Adipocyte (in vitro differentiated cells): ENCODE measurements at regions not wholly inside any gene's neighbourhood (a gene's known extent, or its start where the extent isn't known, plus 50 kb on each side); places are given as distances from the start of the nearest gene placed in this dataset.

Experiments
- DNase-seq: peaks from one replicate; pipeline ENCODE4 v3.0.0-alpha.2; 2015; ENCODE audit warnings: low read depth
- H3K27me3 ChIP-seq: replicated peaks from 2 replicates; pipeline ENCODE4 v1.7.0; 2013; ENCODE audit warnings: mild to moderate bottlenecking, low read length, moderate library complexity; ENCODE audit not compliant: control insufficient read depth, insufficient read depth
- H3K36me3 ChIP-seq: 2 replicates; pipeline ENCODE4 v1.7.0; 2013; ENCODE audit warnings: low read length, mild to moderate bottlenecking, moderate library complexity; ENCODE audit not compliant: control insufficient read depth, insufficient read depth, severe bottlenecking
- H3K4me1 ChIP-seq: 2 replicates; pipeline ENCODE4 v1.7.0; 2013; ENCODE audit warnings: mild to moderate bottlenecking, low read length, moderate library complexity; ENCODE audit not compliant: control insufficient read depth, insufficient read depth
- H3K4me3 ChIP-seq: 2 replicates; pipeline ENCODE4 v1.7.0; 2013; ENCODE audit warnings: mild to moderate bottlenecking, low read length, moderate library complexity
- H3K9ac ChIP-seq: 2 replicates; pipeline ENCODE4 v1.7.0; 2013; ENCODE audit warnings: mild to moderate bottlenecking, low read length, moderate library complexity
- H3K9me3 ChIP-seq: 2 replicates; pipeline ENCODE4 v1.7.0; 2013; ENCODE audit warnings: mild to moderate bottlenecking, low read length, moderate library complexity; ENCODE audit not compliant: control insufficient read depth

- Histone ChIP-seq H3K9me3 (no peaks in the 10 kb centered on the region), H3K27me3 (no peaks in the 10 kb centered on the region), H3K4me1 (peaks cover 37% of the 10 kb centered on the region), H3K36me3 (no peaks in the 10 kb centered on the region), H3K9ac (no peak overlapping the region), H3K4me3 (no peak overlapping the region)
- no peak for DNase-seq
Observed at GRCh38 chr11:110894224-110894623, 182.0 kb upstream of the ARHGAP20 start.

GRCh38 chr11:110892741-110893285, 180.6 kb upstream of the ARHGAP20 start:
- no peak for DNase-seq
- Histone ChIP-seq H3K9me3 (no peaks in the 10 kb centered on the region), H3K27me3 (no peaks in the 10 kb centered on the region), H3K9ac (no peak overlapping the region), H3K36me3 (no peaks in the 10 kb centered on the region), H3K4me1 (peaks cover 37% of the 10 kb centered on the region), H3K4me3 (no peak overlapping the region)

GRCh38 chr11:110891411-110891810, 179.2 kb upstream of the ARHGAP20 start:
- Histone ChIP-seq H3K9me3 (no peaks in the 10 kb centered on the region), H3K4me1 (peaks cover 30% of the 10 kb centered on the region), H3K36me3 (no peaks in the 10 kb centered on the region), H3K4me3 (no peak overlapping the region), H3K9ac (no peak overlapping the region), H3K27me3 (no peaks in the 10 kb centered on the region)
- DNase-seq, result peak; percentile 83

GRCh38 chr11:110890995-110891394, 178.8 kb upstream of the ARHGAP20 start:
- DNase-seq, result no peak
- no peak overlapping the region for H3K9ac ChIP-seq
- H3K36me3 ChIP-seq, result no peaks in the 10 kb centered on the region
- no peaks in the 10 kb centered on the region for H3K9me3 ChIP-seq
- H3K27me3 ChIP-seq, result no peaks in the 10 kb centered on the region
- no peak overlapping the region for H3K4me3 ChIP-seq
- H3K4me1 ChIP-seq, result peaks cover 30% of the 10 kb centered on the region

- no peak for DNase-seq
- Histone ChIP-seq H3K4me3 (no peak overlapping the region), H3K9ac (no peak overlapping the region), H3K4me1 (peaks cover 26% of the 10 kb centered on the region), H3K36me3 (no peaks in the 10 kb centered on the region), H3K9me3 (no peaks in the 10 kb centered on the region), H3K27me3 (no peaks in the 10 kb centered on the region)
Observed at GRCh38 chr11:110886288-110886970, 174.2 kb upstream of the ARHGAP20 start.

GRCh38 chr11:110883256-110883655, 171.0 kb upstream of the ARHGAP20 start:
- no peaks in the 10 kb centered on the region for H3K27me3 ChIP-seq
- peaks cover 29% of the 10 kb centered on the region for H3K4me1 ChIP-seq
- peak; percentile 79 for DNase-seq
- H3K4me3 ChIP-seq, result no peak overlapping the region
- H3K36me3 ChIP-seq, result no peaks in the 10 kb centered on the region
- no peaks in the 10 kb centered on the region for H3K9me3 ChIP-seq
- H3K9ac ChIP-seq, result no peak overlapping the region

- no peak overlapping the region for H3K9ac ChIP-seq
- H3K4me3 ChIP-seq, result no peak overlapping the region
- no peaks in the 10 kb centered on the region for H3K27me3 ChIP-seq
- no peak for DNase-seq
- H3K4me1 ChIP-seq, result peaks cover 22% of the 10 kb centered on the region
- H3K9me3 ChIP-seq, result no peaks in the 10 kb centered on the region
- no peaks in the 10 kb centered on the region for H3K36me3 ChIP-seq
Observed at GRCh38 chr11:110878513-110878912, 166.3 kb upstream of the ARHGAP20 start.

GRCh38 chr11:110874437-110875030, 162.3 kb upstream of the ARHGAP20 start:
- H3K9ac ChIP-seq, result no peak overlapping the region
- no peaks in the 10 kb centered on the region for H3K27me3 ChIP-seq
- no peaks in the 10 kb centered on the region for H3K9me3 ChIP-seq
- no peak overlapping the region for H3K4me3 ChIP-seq
- no peaks in the 10 kb centered on the region for H3K36me3 ChIP-seq
- H3K4me1 ChIP-seq, result peaks cover 7% of the 10 kb centered on the region
- no peak for DNase-seq

GRCh38 chr11:110873975-110874374, 161.7 kb upstream of the ARHGAP20 start:
- H3K27me3 ChIP-seq, result no peaks in the 10 kb centered on the region
- H3K9ac ChIP-seq, result no peak overlapping the region
- H3K9me3 ChIP-seq, result no peaks in the 10 kb centered on the region
- DNase-seq, result no peak
- no peak overlapping the region for H3K4me3 ChIP-seq
- no peaks in the 10 kb centered on the region for H3K36me3 ChIP-seq
- peaks cover 7% of the 10 kb centered on the region for H3K4me1 ChIP-seq

- no peaks in the 10 kb centered on the region for H3K36me3 ChIP-seq
- no peak overlapping the region for H3K9ac ChIP-seq
- no peak for DNase-seq
- H3K4me1 ChIP-seq, result no peaks in the 10 kb centered on the region
- H3K9me3 ChIP-seq, result no peaks in the 10 kb centered on the region
- no peak overlapping the region for H3K4me3 ChIP-seq
- no peaks in the 10 kb centered on the region for H3K27me3 ChIP-seq
Observed at GRCh38 chr11:110870816-110871522, 158.7 kb upstream of the ARHGAP20 start.

GRCh38 chr11:110867951-110868350, 155.7 kb upstream of the ARHGAP20 start:
- Histone ChIP-seq H3K9ac (no peak overlapping the region), H3K36me3 (no peaks in the 10 kb centered on the region), H3K4me1 (no peaks in the 10 kb centered on the region), H3K4me3 (no peak overlapping the region), H3K9me3 (no peaks in the 10 kb centered on the region), H3K27me3 (no peaks in the 10 kb centered on the region)
- no peak for DNase-seq
